GM12872 (cell line): ENCODE measurements at regions not wholly inside any gene's neighbourhood (a gene's known extent, or its start where the extent isn't known, plus 50 kb on each side); places are given as distances from the start of the nearest gene placed in this dataset.

Source experiments
- CTCF ChIP-seq: IDR thresholded peaks from 3 replicates; pipeline ENCODE4 v1.5.1; 2011; ENCODE audit warnings: low read depth, mild to moderate bottlenecking, low read length, moderate library complexity; ENCODE audit not compliant: insufficient read depth

- no peak for TF ChIP-seq CTCF
Measured at GRCh38 chr5:2280318-2280717, 397.6 kb upstream of the IRX4 start.

- no peak for TF ChIP-seq CTCF
Measured at GRCh38 chr5:2278825-2279456, 396.2 kb upstream of the IRX4 start.

- TF ChIP-seq CTCF = no peak
Measured at GRCh38 chr5:2277886-2278285, 395.2 kb upstream of the IRX4 start.

GRCh38 chr5:2276101-2276500 is 393.4 kb upstream of the IRX4 start:
- TF ChIP-seq CTCF = no peak

- TF ChIP-seq CTCF = no peak
Measured at GRCh38 chr5:2272755-2273154, 390.0 kb upstream of the IRX4 start.

- TF ChIP-seq CTCF = no peak
Measured at GRCh38 chr5:2272039-2272438, 389.3 kb upstream of the IRX4 start.

- no peak for TF ChIP-seq CTCF
Measured at GRCh38 chr5:2271316-2271715, 388.6 kb upstream of the IRX4 start.
